OCI-LY7 (cell line): ENCODE measurements at regions not wholly inside any gene's neighbourhood (a gene's known extent, or its start where the extent isn't known, plus 50 kb on each side); places are given as distances from the start of the nearest gene placed in this dataset.

Experiments
- BruUV-seq: library from RNA; stranded (reverse); fragments of 400-500 nt; replicated peaks from 2 replicates; lab custom pipeline; 2021; lab: Mats Ljungman, UMichigan
- CTCF ChIA-PET: fragments of 300-600 bp; sonication (Branson Sonifier 250); formaldehyde crosslinking; loops from one replicate; lab custom pipeline; 2022; ENCODE audit warnings: antibody characterized with exemption; ENCODE audit not compliant: unreplicated experiment; lab: Charles Lee
- POLR2A ChIA-PET: fragments of 300-600 bp; sonication (Branson Sonifier 250); formaldehyde crosslinking; loops from one replicate; lab custom pipeline; 2022; ENCODE audit warnings: antibody characterized with exemption; lab: Charles Lee
- DNase-seq: peaks from one replicate; pipeline ENCODE4 v3.0.0-alpha.2; 2015; ENCODE audit warnings: low spot score
- H2AFZ ChIP-seq: fragments of 200-600 bp; sonication (generic), shearing (Covaris generic); 2 replicates; pipeline ENCODE4 v1.6.1; 2014; ENCODE audit warnings: mild to moderate bottlenecking, antibody characterized with exemption, low read length, moderate library complexity
- H3K27ac ChIP-seq: fragments of 200-600 bp; sonication (generic); 2 replicates; pipeline ENCODE4 v1.5.1; 2014; ENCODE audit warnings: mixed run types, low read depth, mild to moderate bottlenecking, moderate library complexity, low read length, inconsistent platforms; ENCODE audit not compliant: poor library complexity, severe bottlenecking
- H3K36me3 ChIP-seq: fragments of 200-600 bp; sonication (generic); 2 replicates; pipeline ENCODE4 v1.6.1; 2014; ENCODE audit warnings: mild to moderate bottlenecking, antibody characterized with exemption, low read length, moderate library complexity, mixed read lengths; ENCODE audit not compliant: insufficient read depth
- H3K4me1 ChIP-seq: fragments of 200-600 bp; sonication (generic); 2 replicates; pipeline ENCODE4 v1.5.1; 2014; ENCODE audit warnings: mild to moderate bottlenecking, low read length; ENCODE audit not compliant: insufficient read depth, poor library complexity, severe bottlenecking
- H3K4me2 ChIP-seq: fragments of 200-600 bp; sonication (generic); 2 replicates; pipeline ENCODE4 v1.6.1; 2014; ENCODE audit warnings: mild to moderate bottlenecking, low read length
- H3K4me3 ChIP-seq: fragments of 200-600 bp; sonication (generic); 2 replicates; pipeline ENCODE4 v1.5.1; 2014; ENCODE audit warnings: mild to moderate bottlenecking, low read depth, low read length; ENCODE audit not compliant: poor library complexity, severe bottlenecking
- H3K79me2 ChIP-seq: fragments of 200-600 bp; sonication (generic); 2 replicates; pipeline ENCODE4 v1.6.1; 2016; ENCODE audit warnings: low read depth, mild to moderate bottlenecking, low read length, moderate library complexity, mixed read lengths; ENCODE audit not compliant: insufficient read depth
- H3K9me2 ChIP-seq: fragments of 200-600 bp; sonication (generic); 2 replicates; pipeline ENCODE4 v1.6.1; 2016; ENCODE audit warnings: mild to moderate bottlenecking, low read length, mixed read lengths; ENCODE audit not compliant: insufficient read depth
- H3K9me3 ChIP-seq: fragments of 200-600 bp; sonication (generic); 2 replicates; pipeline ENCODE4 v1.6.1; 2014; ENCODE audit warnings: mild to moderate bottlenecking, mixed run types, low read length, mixed read lengths
- H4K20me1 ChIP-seq: fragments of 200-600 bp; sonication (generic); 2 replicates; pipeline ENCODE4 v1.6.1; 2014; ENCODE audit warnings: mild to moderate bottlenecking, antibody characterized with exemption, low read length, moderate library complexity, mixed read lengths; ENCODE audit not compliant: insufficient read depth
- EZH2phosphoT487 ChIP-seq: fragments of 200-600 bp; sonication (generic); IDR thresholded peaks from 2 replicates; pipeline ENCODE4 v1.6.1; 2018; ENCODE audit warnings: low read depth, borderline replicate concordance, mild to moderate bottlenecking, mixed run types, antibody characterized with exemption, low read length, moderate library complexity, mixed read lengths
- intact Hi-C: fragments of 100-400 bp; cut with micrococcal nuclease; formaldehyde crosslinking; loops from one replicate; pipeline ENCODE4 v1.10.0; 2022; ENCODE audit not compliant: unreplicated experiment
- TF ChIP-seq, protein P1 (sequence below): fragments of 200-600 bp; sonication (generic); conservative IDR thresholded peaks from 2 replicates; pipeline ENCODE4 v1.5.1; 2014; ENCODE audit warnings: mild to moderate bottlenecking, antibody characterized with exemption, low read length, moderate library complexity, mixed read lengths

DNA sequence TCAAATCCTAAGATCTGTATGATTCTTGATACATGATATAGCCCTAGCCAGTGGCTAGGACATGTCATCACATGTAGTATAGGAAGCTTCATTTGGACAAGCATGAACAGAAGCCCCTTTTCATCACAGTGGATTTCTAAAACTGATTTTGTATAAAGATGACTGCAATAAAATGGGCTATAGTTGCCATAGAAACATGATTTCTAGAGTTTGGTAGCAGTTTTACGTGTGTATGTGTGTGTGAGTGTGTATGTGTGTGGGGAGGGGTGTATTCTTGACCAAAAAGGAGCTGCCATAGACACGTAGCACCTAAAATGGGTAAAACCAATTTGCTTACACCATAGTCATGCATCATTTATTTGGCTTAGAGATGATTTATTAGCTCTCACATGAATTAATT lies 200.5 kb upstream of the CNR1 start:
- H3K79me2 ChIP-seq, result no peaks in the 10 kb centered on the region
- ChIA-PET POLR2A (interaction anchor here (1.4 kb wide), 1 partner anchor 14 kb away, joined by 7 read pairs; no protein-coding TSS in a partner anchor), CTCF (no interaction called here)
- TF ChIP-seq EZH2phosphoT487, result no peak
- TF ChIP-seq, protein P1, sequence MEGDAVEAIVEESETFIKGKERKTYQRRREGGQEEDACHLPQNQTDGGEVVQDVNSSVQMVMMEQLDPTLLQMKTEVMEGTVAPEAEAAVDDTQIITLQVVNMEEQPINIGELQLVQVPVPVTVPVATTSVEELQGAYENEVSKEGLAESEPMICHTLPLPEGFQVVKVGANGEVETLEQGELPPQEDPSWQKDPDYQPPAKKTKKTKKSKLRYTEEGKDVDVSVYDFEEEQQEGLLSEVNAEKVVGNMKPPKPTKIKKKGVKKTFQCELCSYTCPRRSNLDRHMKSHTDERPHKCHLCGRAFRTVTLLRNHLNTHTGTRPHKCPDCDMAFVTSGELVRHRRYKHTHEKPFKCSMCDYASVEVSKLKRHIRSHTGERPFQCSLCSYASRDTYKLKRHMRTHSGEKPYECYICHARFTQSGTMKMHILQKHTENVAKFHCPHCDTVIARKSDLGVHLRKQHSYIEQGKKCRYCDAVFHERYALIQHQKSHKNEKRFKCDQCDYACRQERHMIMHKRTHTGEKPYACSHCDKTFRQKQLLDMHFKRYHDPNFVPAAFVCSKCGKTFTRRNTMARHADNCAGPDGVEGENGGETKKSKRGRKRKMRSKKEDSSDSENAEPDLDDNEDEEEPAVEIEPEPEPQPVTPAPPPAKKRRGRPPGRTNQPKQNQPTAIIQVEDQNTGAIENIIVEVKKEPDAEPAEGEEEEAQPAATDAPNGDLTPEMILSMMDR, result no peak
- no peaks in the 10 kb centered on the region for H3K9me2 ChIP-seq
- no peaks in the 10 kb centered on the region for H3K9me3 ChIP-seq
- BruUV-seq, result no TSS peak
- intact Hi-C loops, result no loop called here
- H2AFZ ChIP-seq, result no peak overlapping the region
- H3K36me3 ChIP-seq, result no peaks in the 10 kb centered on the region
- no peak for DNase-seq
- H3K27ac ChIP-seq, result no peak overlapping the region
- H4K20me1 ChIP-seq, result no peaks in the 10 kb centered on the region
- no peak overlapping the region for H3K4me2 ChIP-seq
- H3K4me3 ChIP-seq, result no peak overlapping the region
- H3K4me1 ChIP-seq, result no peaks in the 10 kb centered on the region

DNA sequence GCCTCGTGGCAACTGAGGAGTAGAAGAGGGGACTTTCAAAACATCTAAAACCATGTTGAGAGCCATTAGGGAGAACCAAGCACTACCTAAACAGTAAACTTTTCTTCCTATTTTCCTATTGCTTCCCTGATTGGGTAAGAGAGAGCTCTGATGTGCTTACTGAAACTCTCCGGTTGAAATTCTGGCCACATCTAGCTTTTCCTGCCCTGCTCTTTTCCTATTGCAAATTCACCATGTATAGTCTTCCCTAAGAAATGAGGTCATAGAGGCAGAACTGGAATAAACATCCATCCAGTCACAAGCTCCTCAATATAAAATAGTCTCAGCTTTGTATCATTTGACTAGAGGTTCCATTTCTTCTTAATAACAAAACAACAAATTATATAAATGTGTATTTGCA lies 199.5 kb upstream of the CNR1 start:
- Histone ChIP-seq H4K20me1 (no peaks in the 10 kb centered on the region), H3K9me3 (no peaks in the 10 kb centered on the region), H3K4me2 (no peak overlapping the region), H3K27ac (no peak overlapping the region), H2AFZ (no peak overlapping the region), H3K4me1 (no peaks in the 10 kb centered on the region), H3K9me2 (no peaks in the 10 kb centered on the region), H3K36me3 (no peaks in the 10 kb centered on the region), H3K79me2 (no peaks in the 10 kb centered on the region), H3K4me3 (no peak overlapping the region)
- POLR2A ChIA-PET, result interaction anchor here (0.6 kb wide), 1 partner anchor 914 kb away, joined by 3 read pairs; no protein-coding TSS in a partner anchor
- no peak for DNase-seq
- TF ChIP-seq, protein P1, result no peak
- no peak for TF ChIP-seq EZH2phosphoT487
- intact Hi-C loops, result no loop called here
- no TSS peak for BruUV-seq
- CTCF ChIA-PET, result no interaction called here

DNA sequence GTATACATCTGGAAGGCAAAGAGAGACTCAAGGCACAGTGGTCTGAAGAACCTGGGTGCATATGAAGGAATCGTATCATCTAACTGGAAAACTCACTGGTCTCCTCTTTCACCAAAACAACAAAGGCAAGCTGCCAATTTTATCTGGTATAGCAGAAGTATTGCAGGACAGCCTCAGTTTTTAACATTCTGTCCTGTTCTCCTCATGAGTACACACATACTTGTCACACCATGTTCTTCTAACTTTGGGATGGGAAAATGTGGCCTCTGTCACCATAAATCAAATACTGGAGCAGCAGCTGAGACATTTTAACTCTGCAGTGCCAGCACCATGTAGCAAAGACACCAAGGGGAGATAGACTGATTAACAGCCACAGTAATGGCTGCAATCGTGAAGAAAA lies 199.1 kb upstream of the CNR1 start:
- H3K27ac ChIP-seq, result no peak overlapping the region
- DNase-seq, result no peak
- H4K20me1 ChIP-seq, result no peaks in the 10 kb centered on the region
- TF ChIP-seq, protein P1, result no peak
- no peak for TF ChIP-seq EZH2phosphoT487
- H3K79me2 ChIP-seq, result no peaks in the 10 kb centered on the region
- H3K36me3 ChIP-seq, result no peaks in the 10 kb centered on the region
- POLR2A ChIA-PET, result interaction anchor here (0.6 kb wide), 1 partner anchor 914 kb away, joined by 3 read pairs; no protein-coding TSS in a partner anchor
- CTCF ChIA-PET, result no interaction called here
- H3K9me2 ChIP-seq, result no peaks in the 10 kb centered on the region
- H2AFZ ChIP-seq, result no peak overlapping the region
- intact Hi-C loops, result no loop called here
- H3K4me3 ChIP-seq, result no peak overlapping the region
- H3K4me2 ChIP-seq, result no peak overlapping the region
- no TSS peak for BruUV-seq
- no peaks in the 10 kb centered on the region for H3K9me3 ChIP-seq
- H3K4me1 ChIP-seq, result no peaks in the 10 kb centered on the region
